K562 (cell line): ENCODE measurements at regions not wholly inside any gene's neighbourhood (a gene's known extent, or its start where the extent isn't known, plus 50 kb on each side); places are given as distances from the start of the nearest gene placed in this dataset.

Experiments
- ATAC-seq: fragments of 200-7000 bp; cut with Tn5 transposase; 3 replicates; pipeline ENCODE4 v1.9.1; 2020; ENCODE audit warnings: moderate library complexity
- BruUV-seq: library from RNA; stranded (reverse); fragments of 400-500 nt; replicated peaks from 2 replicates; lab custom pipeline; 2021; lab: Mats Ljungman, UMichigan
- CTCF ChIA-PET: fragments of 300-600 bp; formaldehyde crosslinking; extraction: SDS; loops from one replicate; lab custom pipeline; 2021; ENCODE audit warnings: low intra/inter-chr PET ratio; lab: Yijun Ruan, JAX
- POLR2A ChIA-PET: fragments of 300-600, 350-650 bp; sonication (Branson Sonifier 250); formaldehyde crosslinking; extraction: SDS; loops from one replicate; lab custom pipeline; 2021; ENCODE audit warnings: antibody characterized with exemption, inconsistent platforms; lab: Yijun Ruan, JAX
- DNase-seq, 4 experiments: peaks; one replicate each; pipeline versions ENCODE4 v3.0.0 to v3.0.0-alpha.2; 2011 to 2018; ENCODE audit warnings: low spot score in 3 of 4, mixed read lengths in 3 of 4; ENCODE audit errors: extremely low read depth in 1 of 4
- FAIRE-seq: peaks from 2 replicates; lab custom pipeline; 2011; peaks lifted over from hg19 to GRCh38; lab: Jason Lieb, UNC
- H2AFZ ChIP-seq: 2 replicates; pipeline ENCODE4 v1.6.0; 2011; ENCODE audit warnings: low read depth, low read length, control low read depth, inconsistent platforms
- H3K27ac ChIP-seq: fragments of 200-600 bp; 3 replicates; pipeline ENCODE4 v1.8.0; 2011; ENCODE audit warnings: low read depth, mild to moderate bottlenecking, control low read depth, inconsistent platforms, low read length, moderate library complexity, mixed read lengths; ENCODE audit errors: extremely low read depth
- H3K27me3 ChIP-seq, 2 experiments: fragments of 300-600 bp in 1 of 2; 2 replicates in 1 of 2; 3 replicates in 1 of 2; pipeline versions ENCODE4 v1.6.0 to v1.8.0; 2011; ENCODE audit warnings: inconsistent platforms in 2 of 2, low read length in 2 of 2, mild to moderate bottlenecking in 1 of 2, mixed read lengths in 1 of 2, moderate library complexity in 1 of 2; ENCODE audit not compliant: control insufficient read depth in 2 of 2, insufficient read depth in 2 of 2
- H3K36me3 ChIP-seq: fragments of 300-600 bp; 3 replicates; pipeline ENCODE4 v1.8.0; 2011; ENCODE audit warnings: mild to moderate bottlenecking, low read length, inconsistent platforms; ENCODE audit not compliant: control insufficient read depth, insufficient read depth
- H3K4me1 ChIP-seq, 2 experiments: fragments of 200-600 bp in 1 of 2; replicated peaks in 1 of 2; 2 replicates in 1 of 2; 3 replicates in 1 of 2; pipeline versions ENCODE4 v1.5.1 to v1.8.0; 2011; ENCODE audit warnings: inconsistent platforms in 2 of 2, low read length in 2 of 2, mild to moderate bottlenecking in 1 of 2, mixed read lengths in 1 of 2, moderate library complexity in 1 of 2; ENCODE audit not compliant: control insufficient read depth in 2 of 2, insufficient read depth in 2 of 2
- H3K4me2 ChIP-seq: 2 replicates; pipeline ENCODE4 v1.6.1; 2011; ENCODE audit warnings: low read length, control low read depth, inconsistent platforms, mixed read lengths; ENCODE audit not compliant: insufficient read depth
- H3K4me3 ChIP-seq: fragments of 200-600 bp; sonication (generic), shearing (Covaris generic); 2 replicates; pipeline ENCODE4 v1.5.1; 2016; ENCODE audit warnings: control low read depth, inconsistent platforms
- H3K79me2 ChIP-seq: fragments of 200-600 bp; 3 replicates; pipeline ENCODE4 v1.8.0; 2011; ENCODE audit warnings: low read length, inconsistent platforms; ENCODE audit not compliant: control insufficient read depth, insufficient read depth
- H3K9ac ChIP-seq, 2 experiments: 2 replicates each; pipeline versions ENCODE4 v1.6.0 to v1.6.1; 2011; ENCODE audit warnings: low read depth in 2 of 2, low read length in 2 of 2, control low read depth in 1 of 2, inconsistent platforms in 1 of 2, mild to moderate bottlenecking in 1 of 2, mixed read lengths in 1 of 2; ENCODE audit not compliant: insufficient read depth in 1 of 2
- H3K9me1 ChIP-seq: one replicate; pipeline ENCODE4 v1.6.0; 2011; ENCODE audit warnings: inconsistent platforms, mild to moderate bottlenecking, low read length, moderate library complexity; ENCODE audit not compliant: control insufficient read depth, insufficient read depth
- H3K9me3 ChIP-seq: replicated peaks from 2 replicates; pipeline ENCODE4 v1.5.1; 2011; ENCODE audit warnings: low read depth, low read length, inconsistent platforms; ENCODE audit not compliant: control insufficient read depth, insufficient read depth
- H4K20me1 ChIP-seq: replicated peaks from 2 replicates; pipeline ENCODE4 v1.6.1; 2011; ENCODE audit warnings: low read length, inconsistent platforms, mixed read lengths; ENCODE audit not compliant: control insufficient read depth, insufficient read depth
- ADNP ChIP-seq: fragments of 200-800 bp; sonication (Bioruptor generic); IDR thresholded peaks from 2 replicates; pipeline ENCODE4 v1.6.1; 2016; ENCODE audit warnings: missing genetic modification characterization, missing compliant biosample characterization
- FOXA3 ChIP-seq, 2 experiments: fragments of 450-650 bp in 1 of 2; sonication (generic) in 1 of 2; formaldehyde crosslinking; IDR thresholded peaks in 1 of 2; conservative IDR thresholded peaks in 1 of 2; 2 replicates each; pipeline versions ENCODE4 v1.4.0 to v1.8.0; 2020 to 2022; ENCODE audit warnings: mild to moderate bottlenecking in 2 of 2, missing genetic modification reagents in 1 of 2
- JUNB ChIP-seq: fragments of 450-650 bp; formaldehyde crosslinking; conservative IDR thresholded peaks from 2 replicates; pipeline ENCODE4 v1.4.0; 2020; ENCODE audit warnings: mild to moderate bottlenecking
- RBFOX2 ChIP-seq: fragments of 200-400 bp; formaldehyde crosslinking; IDR thresholded peaks from 2 replicates; pipeline ENCODE4 v1.6.1; 2017; ENCODE audit warnings: low read depth, mild to moderate bottlenecking, low read length, moderate library complexity
- RBM15 ChIP-seq: fragments of 200-400 bp; formaldehyde crosslinking; IDR thresholded peaks from 2 replicates; pipeline ENCODE4 v1.6.1; 2018; ENCODE audit warnings: mild to moderate bottlenecking, low read length, moderate library complexity; ENCODE audit not compliant: insufficient read depth
- WHSC1 ChIP-seq: IDR thresholded peaks from one replicate; pipeline ENCODE4 v1.6.1; 2012; ENCODE audit warnings: low read length, control low read depth, inconsistent platforms
- WGBS: fragments of 100-300 bp; shearing (Covaris generic); methylation state at CpG from one replicate; pipeline ENCODE4 v1.1.6; 2016; ENCODE audit warnings: low coverage, mixed read lengths; ENCODE audit not compliant: insufficient coverage; ENCODE audit errors: missing lambda C conversion rate; 5-methylcytosine and 5-hydroxymethylcytosine counted together
- in situ Hi-C: fragments of 300-500 bp; cut with MboI; formaldehyde crosslinking; loops from 4 replicates; pipeline ENCODE4 v1.15.0; 2018; ENCODE audit warnings: inconsistent platforms, mixed read lengths
- intact Hi-C: fragments of 100-400 bp; cut with micrococcal nuclease; formaldehyde crosslinking; loops from 2 replicates; pipeline ENCODE4 v1.14.2; 2022
- TF ChIP-seq, protein P1 (sequence below): sonication (generic); IDR thresholded peaks from 2 replicates; pipeline ENCODE4 v1.6.1; 2016
- TF ChIP-seq, protein P2 (sequence below), 2 experiments: fragments of 450-650 bp in 1 of 2; sonication (generic) in 1 of 2; formaldehyde crosslinking; conservative IDR thresholded peaks; 2 replicates each; pipeline versions ENCODE4 v1.4.0 to v1.8.1; 2020 to 2022; ENCODE audit warnings: mild to moderate bottlenecking in 1 of 2, missing genetic modification reagents in 1 of 2

DNA sequence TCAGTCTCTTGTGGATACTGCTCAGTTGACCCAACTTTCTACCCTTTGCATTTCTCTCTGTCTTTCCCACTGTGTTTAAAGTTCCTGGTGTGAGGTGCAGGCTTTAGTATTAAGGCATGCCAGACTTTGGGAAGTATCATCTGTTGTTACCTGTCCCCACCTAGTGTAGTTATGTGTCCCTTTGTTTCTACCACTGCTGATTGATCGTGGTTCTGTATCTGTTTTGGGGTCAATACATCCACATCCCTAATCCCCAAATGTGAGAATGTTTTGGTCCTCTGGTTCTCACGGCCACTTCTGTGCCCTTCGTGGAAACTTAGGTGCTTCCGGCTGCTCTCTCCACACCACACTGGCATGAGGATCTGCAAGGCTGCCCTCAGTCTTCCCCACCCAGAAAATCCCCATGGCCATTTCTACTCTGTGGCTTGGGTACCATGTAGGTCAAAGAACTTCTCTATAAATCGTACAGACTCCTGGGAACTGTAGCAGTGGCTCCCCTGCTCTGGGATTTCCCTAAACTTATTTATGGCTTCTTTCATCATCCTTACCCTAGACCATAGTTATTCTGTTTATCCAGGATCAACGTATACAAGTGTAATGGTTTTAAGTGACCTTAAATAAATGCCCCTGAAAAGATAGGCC is 443.2 kb downstream of the XYLT1 start:
- BruUV-seq, result no TSS peak
- no peaks in the 10 kb centered on the region; the same call in 2 of the 3 replicates for H3K79me2 ChIP-seq
- no peaks in the 10 kb centered on the region for H4K20me1 ChIP-seq
- FAIRE-seq (no peak), ATAC-seq (no peak), DNase-seq (no peak)
- intact Hi-C loops, result no loop called here
- peaks cover 14% of the 10 kb centered on the region for H3K36me3 ChIP-seq
- no peak overlapping the region for H2AFZ ChIP-seq
- no peak overlapping the region for H3K4me3 ChIP-seq
- no peaks in the 10 kb centered on the region for H3K27me3 ChIP-seq
- CTCF ChIA-PET, result no interaction called here
- 73% methylated on average over 6 of the region's 6 CpGs for WGBS
- H3K9me3 ChIP-seq, result peaks cover 3% of the 10 kb centered on the region; the same call in 1 of the 2 replicates
- no peak for TF ChIP-seq JUNB
- TF ChIP-seq, protein P1, sequence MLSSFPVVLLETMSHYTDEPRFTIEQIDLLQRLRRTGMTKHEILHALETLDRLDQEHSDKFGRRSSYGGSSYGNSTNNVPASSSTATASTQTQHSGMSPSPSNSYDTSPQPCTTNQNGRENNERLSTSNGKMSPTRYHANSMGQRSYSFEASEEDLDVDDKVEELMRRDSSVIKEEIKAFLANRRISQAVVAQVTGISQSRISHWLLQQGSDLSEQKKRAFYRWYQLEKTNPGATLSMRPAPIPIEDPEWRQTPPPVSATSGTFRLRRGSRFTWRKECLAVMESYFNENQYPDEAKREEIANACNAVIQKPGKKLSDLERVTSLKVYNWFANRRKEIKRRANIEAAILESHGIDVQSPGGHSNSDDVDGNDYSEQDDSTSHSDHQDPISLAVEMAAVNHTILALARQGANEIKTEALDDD, result no peak
- no peak for TF ChIP-seq FOXA3 (CRISPR knock-in tag; conservative IDR thresholded peaks at IDR 0.05 in 1 of 2, IDR thresholded peaks at IDR 0.05 in 1 of 2)
- no peak for TF ChIP-seq ADNP (tag)
- TF ChIP-seq, protein P2, sequence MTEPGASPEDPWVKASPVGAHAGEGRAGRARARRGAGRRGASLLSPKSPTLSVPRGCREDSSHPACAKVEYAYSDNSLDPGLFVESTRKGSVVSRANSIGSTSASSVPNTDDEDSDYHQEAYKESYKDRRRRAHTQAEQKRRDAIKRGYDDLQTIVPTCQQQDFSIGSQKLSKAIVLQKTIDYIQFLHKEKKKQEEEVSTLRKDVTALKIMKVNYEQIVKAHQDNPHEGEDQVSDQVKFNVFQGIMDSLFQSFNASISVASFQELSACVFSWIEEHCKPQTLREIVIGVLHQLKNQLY (CRISPR knock-in tag; conservative IDR thresholded peaks at IDR 0.05), result no peak
- TF ChIP-seq RBM15, result no peak
- no peak for TF ChIP-seq RBFOX2
- TF ChIP-seq WHSC1, result no peak
- no peak overlapping the region for H3K27ac ChIP-seq
- no peaks in the 10 kb centered on the region for H3K4me1 ChIP-seq
- in situ Hi-C loops, result no loop called here
- no peak overlapping the region for H3K4me2 ChIP-seq
- POLR2A ChIA-PET, result no interaction called here
- H3K9ac ChIP-seq, result no peak overlapping the region
- no peaks in the 10 kb centered on the region for H3K9me1 ChIP-seq
